B cell (primary cell): ENCODE measurements at regions not wholly inside any gene's neighbourhood (a gene's known extent, or its start where the extent isn't known, plus 50 kb on each side); places are given as distances from the start of the nearest gene placed in this dataset.

Experiments used
- CTCF ChIP-seq: fragments of 200-600 bp; IDR thresholded peaks from one replicate; pipeline ENCODE4 v1.8.0; 2022; ENCODE audit warnings: antibody characterized with exemption, mild to moderate bottlenecking
- EZH2 ChIP-seq: IDR thresholded peaks from 2 replicates; pipeline ENCODE4 v1.6.1; 2012; ENCODE audit warnings: borderline replicate concordance, low read depth, mild to moderate bottlenecking, moderate library complexity, low read length; ENCODE audit not compliant: insufficient read depth, poor library complexity, severe bottlenecking

- TF ChIP-seq CTCF (no peak), EZH2 (no peak)
These were observed 166.6 kb upstream of the STEAP1 start for GRCh38 chr7:89987665-89988064.
